H9 (cell line): ENCODE measurements at regions not wholly inside any gene's neighbourhood (a gene's known extent, or its start where the extent isn't known, plus 50 kb on each side); places are given as distances from the start of the nearest gene placed in this dataset.

Source experiments
- DNase-seq: peaks from one replicate; pipeline ENCODE4 v3.0.0-alpha.2; 2017
- H2AFZ ChIP-seq: one replicate; pipeline ENCODE4 v1.6.1; 2013; ENCODE audit warnings: mild to moderate bottlenecking, low read length, control low read depth, moderate library complexity
- H2AK5ac ChIP-seq: 2 replicates; pipeline ENCODE4 v1.6.1; 2013; ENCODE audit warnings: low read length, control low read depth, mixed read lengths; ENCODE audit not compliant: insufficient read length
- H2BK120ac ChIP-seq: one replicate; pipeline ENCODE4 v1.6.1; 2013; ENCODE audit warnings: low read depth, mild to moderate bottlenecking, low read length, control low read depth, inconsistent platforms; ENCODE audit not compliant: poor library complexity, severe bottlenecking
- H2BK12ac ChIP-seq: 2 replicates; pipeline ENCODE4 v1.6.1; 2013; ENCODE audit warnings: low read length, control low read depth, mixed read lengths, low read depth; ENCODE audit not compliant: insufficient read length
- H2BK15ac ChIP-seq: 2 replicates; pipeline ENCODE4 v1.6.1; 2013; ENCODE audit warnings: low read depth, low read length, control low read depth
- H2BK20ac ChIP-seq: one replicate; pipeline ENCODE4 v1.6.1; 2013; ENCODE audit warnings: low read depth, mild to moderate bottlenecking, low read length, control low read depth, inconsistent platforms; ENCODE audit not compliant: poor library complexity, severe bottlenecking
- H2BK5ac ChIP-seq: 2 replicates; pipeline ENCODE4 v1.6.1; 2013; ENCODE audit warnings: low read length, control low read depth, mixed read lengths; ENCODE audit not compliant: insufficient read length
- H3K14ac ChIP-seq: 2 replicates; pipeline ENCODE4 v1.6.1; 2013; ENCODE audit warnings: low read length, control low read depth; ENCODE audit not compliant: insufficient read depth
- H3K18ac ChIP-seq: 2 replicates; pipeline ENCODE4 v1.6.1; 2013; ENCODE audit warnings: low read depth, mild to moderate bottlenecking, mixed read lengths, low read length, control low read depth; ENCODE audit not compliant: insufficient read length
- H3K23ac ChIP-seq: 2 replicates; pipeline ENCODE4 v1.6.1; 2013; ENCODE audit warnings: low read length, control low read depth, mixed read lengths, low read depth; ENCODE audit not compliant: insufficient read length
- H3K23me2 ChIP-seq: 2 replicates; pipeline ENCODE4 v1.6.1; 2013; ENCODE audit warnings: low read depth, mild to moderate bottlenecking, mixed read lengths, low read length, control low read depth; ENCODE audit not compliant: insufficient read length, poor library complexity, severe bottlenecking
- H3K27ac ChIP-seq: 2 replicates; pipeline ENCODE4 v1.5.1; 2013; ENCODE audit warnings: low read length, control low read depth, mixed read lengths, low read depth; ENCODE audit not compliant: insufficient read length
- H3K27me3 ChIP-seq: 2 replicates; pipeline ENCODE4 v1.6.1; 2013; ENCODE audit warnings: low read length, control low read depth, inconsistent platforms; ENCODE audit not compliant: insufficient read depth
- H3K4ac ChIP-seq: 2 replicates; pipeline ENCODE4 v1.6.1; 2013; ENCODE audit warnings: low read depth, mild to moderate bottlenecking, control low read depth, inconsistent platforms, low read length, moderate library complexity
- H3K4me1 ChIP-seq: 2 replicates; pipeline ENCODE4 v1.6.1; 2013; ENCODE audit warnings: low read length, control low read depth, inconsistent platforms; ENCODE audit not compliant: insufficient read depth
- H3K4me2 ChIP-seq: 2 replicates; pipeline ENCODE4 v1.6.1; 2013; ENCODE audit warnings: low read length, control low read depth, mixed read lengths; ENCODE audit not compliant: insufficient read length, insufficient read depth
- H3K56ac ChIP-seq: 2 replicates; pipeline ENCODE4 v1.6.1; 2013; ENCODE audit warnings: low read depth, mild to moderate bottlenecking, mixed read lengths, low read length, control low read depth; ENCODE audit not compliant: insufficient read length
- H3K79me1 ChIP-seq: 2 replicates; pipeline ENCODE4 v1.6.1; 2013; ENCODE audit warnings: low read depth, mild to moderate bottlenecking, moderate library complexity, low read length, control low read depth, inconsistent platforms; ENCODE audit not compliant: insufficient read depth, poor library complexity, severe bottlenecking
- H3K79me2 ChIP-seq: 2 replicates; pipeline ENCODE4 v1.6.1; 2013; ENCODE audit warnings: low read length, control low read depth, inconsistent platforms; ENCODE audit not compliant: insufficient read depth
- H3K9ac ChIP-seq: 2 replicates; pipeline ENCODE4 v1.6.1; 2013; ENCODE audit warnings: low read length, control low read depth, mixed read lengths; ENCODE audit not compliant: insufficient read length; ENCODE audit errors: extremely low read depth
- H3K9me3 ChIP-seq: one replicate; pipeline ENCODE4 v1.6.1; 2013; ENCODE audit warnings: low read depth, low read length, inconsistent platforms; ENCODE audit not compliant: control insufficient read depth
- H3T11ph ChIP-seq: one replicate; pipeline ENCODE4 v1.6.1; 2013; ENCODE audit warnings: mild to moderate bottlenecking, low read length, control low read depth, inconsistent platforms
- H4K20me1 ChIP-seq: one replicate; pipeline ENCODE4 v1.6.1; 2013; ENCODE audit not compliant: control insufficient read depth, insufficient read length, insufficient read depth
- H4K5ac ChIP-seq: 2 replicates; pipeline ENCODE4 v1.6.1; 2013; ENCODE audit warnings: low read depth, mild to moderate bottlenecking, mixed read lengths, low read length, control low read depth; ENCODE audit not compliant: insufficient read length
- H4K8ac ChIP-seq: replicated peaks from 2 replicates; pipeline ENCODE4 v1.6.1; 2013; ENCODE audit warnings: low read length, control low read depth, mixed read lengths, low read depth; ENCODE audit not compliant: insufficient read length
- H4K91ac ChIP-seq: 2 replicates; pipeline ENCODE4 v1.6.1; 2013; ENCODE audit warnings: low read depth, mild to moderate bottlenecking, moderate library complexity, mixed read lengths, low read length, control low read depth; ENCODE audit not compliant: insufficient read length
- H3K27ac Mint-ChIP-seq, 3 experiments: 2 replicates in 2 of 3; 3 replicates in 1 of 3; pipeline ENCODE4 v1.8.0; 2020 to 2021; ENCODE audit warnings: mixed read lengths in 3 of 3, mild to moderate bottlenecking in 1 of 3, moderate library complexity in 1 of 3
- H3K27me3 Mint-ChIP-seq: 2 replicates; pipeline ENCODE4 v1.8.0; 2021; ENCODE audit warnings: low read depth, mild to moderate bottlenecking, moderate library complexity, mixed read lengths
- H3K36me3 Mint-ChIP-seq, 3 experiments: 2 replicates in 2 of 3; 3 replicates in 1 of 3; pipeline ENCODE4 v1.8.0; 2020 to 2021; ENCODE audit warnings: low read depth in 3 of 3, mixed read lengths in 3 of 3; ENCODE audit not compliant: insufficient read depth in 1 of 3
- H3K4me1 Mint-ChIP-seq, 2 experiments: 2 replicates each; pipeline ENCODE4 v1.8.0; 2020; ENCODE audit warnings: mixed read lengths in 2 of 2
- H3K4me3 Mint-ChIP-seq, 2 experiments: 2 replicates in 1 of 2; 3 replicates in 1 of 2; pipeline ENCODE4 v1.8.0; 2020 to 2021; ENCODE audit warnings: mild to moderate bottlenecking in 2 of 2, mixed read lengths in 2 of 2, moderate library complexity in 1 of 2
- H3K9me3 Mint-ChIP-seq, 2 experiments: 2 replicates in 1 of 2; 3 replicates in 1 of 2; pipeline ENCODE4 v1.8.0; 2020; ENCODE audit warnings: mild to moderate bottlenecking in 2 of 2, mixed read lengths in 2 of 2, moderate library complexity in 1 of 2
- WGBS: extraction: QIAGEN DNeasy Blood & Tissue Kit; methylation state at CpG from one replicate; pipeline ENCODE4 v1.1.7; 2013; ENCODE audit warnings: missing lambda C conversion rate, low lambda C conversion rate, mixed read lengths; ENCODE audit not compliant: insufficient read length; ENCODE audit errors: extremely low coverage; 5-methylcytosine and 5-hydroxymethylcytosine counted together
- TF ChIP-seq, protein P1 (sequence below): fragments of 200-600 bp; sonication (generic); conservative IDR thresholded peaks from 3 replicates; pipeline ENCODE4 v1.8.0; 2021; ENCODE audit warnings: antibody characterized with exemption, mild to moderate bottlenecking

DNA sequence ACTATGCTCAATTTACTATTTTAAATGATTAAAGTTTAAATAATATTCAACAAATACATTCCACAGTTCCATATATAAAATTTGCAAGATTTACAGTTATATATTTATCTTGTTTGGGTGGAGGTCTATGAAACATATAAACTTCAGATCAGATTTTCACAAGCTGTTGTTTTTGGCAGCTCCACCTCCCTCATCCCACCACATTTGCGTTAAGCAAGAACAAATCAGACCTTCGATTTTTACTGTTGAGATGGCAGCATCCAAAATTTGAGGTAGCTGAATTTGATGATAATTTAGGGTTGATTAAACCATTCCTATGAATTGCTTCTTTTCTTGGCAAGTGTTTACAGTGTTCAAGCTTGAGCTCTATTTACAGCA lies 986.4 kb downstream of the REEP3 start:
- Mint-ChIP-seq H3K27ac (no peak overlapping the region), H3K4me3 (no peak overlapping the region), H3K36me3 (no peaks in the 10 kb centered on the region), H3K27me3 (no peaks in the 10 kb centered on the region), H3K4me1 (peaks cover 5% of the 10 kb centered on the region in 2 experiments; a peak in 3 of 4 replicates), H3K9me3 (peaks cover 0 to 3% of the 10 kb centered on the region in 2 experiments; a peak in 1 of 5 replicates)
- H2BK15ac ChIP-seq: no peak overlapping the region
- no peak overlapping the region for H3K56ac ChIP-seq
- no CpG with 5 or more reads among the region's 2 CpGs for WGBS
- H3K79me1 ChIP-seq: no peaks in the 10 kb centered on the region
- H3K9me3 ChIP-seq: no peaks in the 10 kb centered on the region
- H3K27me3 ChIP-seq: no peaks in the 10 kb centered on the region
- no peak overlapping the region for H3K4ac ChIP-seq
- H2BK5ac ChIP-seq: no peak overlapping the region
- no peaks in the 10 kb centered on the region for H3K4me1 ChIP-seq
- H4K20me1 ChIP-seq: no peaks in the 10 kb centered on the region
- no peak overlapping the region for H4K91ac ChIP-seq
- no peak overlapping the region for H4K5ac ChIP-seq
- H3K79me2 ChIP-seq: no peaks in the 10 kb centered on the region
- no peak overlapping the region for H3K14ac ChIP-seq
- no peak overlapping the region for H2AK5ac ChIP-seq
- no peak overlapping the region for H3K4me2 ChIP-seq
- H3K18ac ChIP-seq: no peak overlapping the region
- H3K27ac ChIP-seq: no peak overlapping the region
- no peak overlapping the region for H3K9ac ChIP-seq
- H2BK12ac ChIP-seq: no peak overlapping the region
- TF ChIP-seq, protein P1, sequence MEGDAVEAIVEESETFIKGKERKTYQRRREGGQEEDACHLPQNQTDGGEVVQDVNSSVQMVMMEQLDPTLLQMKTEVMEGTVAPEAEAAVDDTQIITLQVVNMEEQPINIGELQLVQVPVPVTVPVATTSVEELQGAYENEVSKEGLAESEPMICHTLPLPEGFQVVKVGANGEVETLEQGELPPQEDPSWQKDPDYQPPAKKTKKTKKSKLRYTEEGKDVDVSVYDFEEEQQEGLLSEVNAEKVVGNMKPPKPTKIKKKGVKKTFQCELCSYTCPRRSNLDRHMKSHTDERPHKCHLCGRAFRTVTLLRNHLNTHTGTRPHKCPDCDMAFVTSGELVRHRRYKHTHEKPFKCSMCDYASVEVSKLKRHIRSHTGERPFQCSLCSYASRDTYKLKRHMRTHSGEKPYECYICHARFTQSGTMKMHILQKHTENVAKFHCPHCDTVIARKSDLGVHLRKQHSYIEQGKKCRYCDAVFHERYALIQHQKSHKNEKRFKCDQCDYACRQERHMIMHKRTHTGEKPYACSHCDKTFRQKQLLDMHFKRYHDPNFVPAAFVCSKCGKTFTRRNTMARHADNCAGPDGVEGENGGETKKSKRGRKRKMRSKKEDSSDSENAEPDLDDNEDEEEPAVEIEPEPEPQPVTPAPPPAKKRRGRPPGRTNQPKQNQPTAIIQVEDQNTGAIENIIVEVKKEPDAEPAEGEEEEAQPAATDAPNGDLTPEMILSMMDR: no peak
- H3K23me2 ChIP-seq: no peaks in the 10 kb centered on the region
- H3T11ph ChIP-seq: no peak overlapping the region
- no peak overlapping the region for H2BK120ac ChIP-seq
- no peak for DNase-seq
- no peak overlapping the region for H2BK20ac ChIP-seq
- no peak overlapping the region for H2AFZ ChIP-seq
- no peak overlapping the region for H4K8ac ChIP-seq
- no peak overlapping the region for H3K23ac ChIP-seq
